Heart left ventricle (tissue), 16 donors: ENCODE measurements at regions not wholly inside any gene's neighbourhood (a gene's known extent, or its start where the extent isn't known, plus 50 kb on each side); places are given as distances from the start of the nearest gene placed in this dataset.

Experiments used
- ATAC-seq, 4 donors: fragments of 200-7000 bp; cut with Tn5 transposase; one replicate each; pipeline ENCODE4 v1.9.1; 2020 to 2022; ENCODE audit warnings: moderate library complexity in 4 of 4, mild to moderate bottlenecking in 3 of 4, moderate number of reproducible peaks in 1 of 4
- DNase-seq, 5 donors: peaks; one replicate each; pipeline ENCODE4 v3.0.0-alpha.2; 2020
- H3K27ac ChIP-seq, 12 donors: fragments of 200-600 bp; sonication (generic) in 4 of 12; one replicate each; pipeline versions ENCODE4 v1.5.0 to v1.8.0; 2016 to 2022; ENCODE audit warnings: mild to moderate bottlenecking in 2 of 12
- H3K27me3 ChIP-seq, 9 donors: fragments of 200-600 bp; sonication (generic) in 2 of 9; one replicate each; pipeline versions ENCODE4 v1.5.1 to v1.8.0; 2016 to 2022; ENCODE audit warnings: mild to moderate bottlenecking in 3 of 9
- H3K36me3 ChIP-seq, 9 donors: fragments of 200-600 bp; sonication (generic) in 2 of 9; one replicate each; pipeline versions ENCODE4 v1.5.0 to v1.8.0; 2018 to 2022; ENCODE audit warnings: mild to moderate bottlenecking in 2 of 9
- H3K4me1 ChIP-seq, 12 donors: fragments of 200-600 bp; sonication (generic) in 4 of 12; one replicate each; pipeline versions ENCODE4 v1.5.0 to v1.8.0; 2016 to 2022; ENCODE audit warnings: mild to moderate bottlenecking in 3 of 12
- H3K4me3 ChIP-seq, 12 donors: fragments of 200-600 bp; sonication (generic) in 4 of 12; one replicate each; pipeline versions ENCODE4 v1.5.0 to v1.8.0; 2017 to 2022; ENCODE audit warnings: mild to moderate bottlenecking in 9 of 12, moderate library complexity in 4 of 12
- H3K9me3 ChIP-seq, 12 donors: fragments of 200-600 bp; sonication (generic) in 4 of 12; one replicate each; pipeline versions ENCODE4 v1.5.0 to v1.8.0; 2016 to 2022; ENCODE audit warnings: mild to moderate bottlenecking in 1 of 12
- CTCF ChIP-seq, 12 donors: fragments of 200-600 bp; sonication (generic) in 4 of 12; IDR thresholded peaks; one replicate each; pipeline versions ENCODE4 v1.5.0 to v1.8.0; 2018 to 2022; ENCODE audit warnings: antibody characterized with exemption in 12 of 12, mild to moderate bottlenecking in 5 of 12
- POLR2A ChIP-seq, 2 donors: fragments of 450-650 bp; IDR thresholded peaks; one replicate each; pipeline ENCODE4 v1.6.1; 2017; ENCODE audit warnings: antibody characterized with exemption in 2 of 2, mild to moderate bottlenecking in 2 of 2, moderate library complexity in 2 of 2
- WGBS, 4 donors: extraction: QIAGEN DNeasy Blood & Tissue Kit in 2 of 4; methylation state at CpG; one replicate each; pipeline versions ENCODE4 v1.1.5 to v1.1.7; 2013 to 2018; 5-methylcytosine and 5-hydroxymethylcytosine counted together
- intact Hi-C, 10 donors: fragments of 100-400 bp; cut with DNase I; formaldehyde crosslinking; loops; one replicate each; pipeline versions ENCODE4 v1.11.1 to v1.14.2; 2022
- donor health status: ischemic (EF 13 %, LVEDD 7.1; RV severe dilation, severe dysfunction).
- donor health status: healthy with polysubstance abuse.
- donor health status: DM: no; HTN: yes; CAD: no.
- donor health status: DM: no; HTN: no; CAD: no.
- donor health status: ischemic (EF 25% LVEDD 6.9; RV normal size, moderate dysfunction).
- donor health status: ischemic (EF 25% LVEDD 5.7; RV mildly dilated, moderate dysfunction).
- donor health status: healthy.
- donor health status: DM: yes; HTN: yes; CAD: no.
- donor health status: ischemic (EF 35%, LVEDD 5.7; RV mildly dilated, moderate dysfunction).
- donor health status: nonischemic (EF 11% LVEDD 7.7; RV severe dilation, severe dysfunction).
- donor health status: DM: yes; HTN: yes; CAD: no.
- donor health status: PGD.
- donor health status: ischemic (EF 29% LVEDD 5.4; RV normal size, mild dysfunction).
- donor health status: nonischemic (EF 23%, LVEDD 6.1; RV moderate dilation, normal function).

- Histone ChIP-seq H3K27ac (no peak overlapping the region), H3K9me3 (no peaks in the 10 kb centered on the region), H3K27me3 (no peaks in the 10 kb centered on the region), H3K4me3 (no peak overlapping the region), H3K4me1 (peaks cover 0 to 2% (median 0%) of the 10 kb centered on the region in 12 donors), H3K36me3 (no peaks in the 10 kb centered on the region)
- WGBS, 4 donors = 77 to 91% (median 81%) methylated on average over 3 of the region's 3 CpGs
- DNase-seq (no peak), ATAC-seq (no peak)
- intact Hi-C loops = loop anchor here in 1 of 10 donors (10.0 kb wide), 1 partner anchor 51 kb away; no protein-coding TSS in a partner anchor
- TF ChIP-seq POLR2A (IDR thresholded peaks at IDR 0.05) = no peak
- no peak for TF ChIP-seq CTCF (IDR thresholded peaks at IDR 0.05)
These were observed 87.3 kb upstream of the WDR1 start for GRCh38 chr4:10203851-10204250.

GRCh38 chr4:10201381-10202223 is 85.0 kb upstream of the WDR1 start:
- Histone ChIP-seq H3K9me3 (no peaks in the 10 kb centered on the region), H3K27ac (no peak overlapping the region), H3K4me3 (no peak overlapping the region), H3K27me3 (no peaks in the 10 kb centered on the region), H3K4me1 (peaks cover 0 to 2% (median 0%) of the 10 kb centered on the region in 12 donors), H3K36me3 (no peaks in the 10 kb centered on the region)
- WGBS, 4 donors = 78 to 91% (median 78%) methylated on average over 4 of the region's 4 CpGs
- DNase-seq (no peak), ATAC-seq (no peak)
- no peak for TF ChIP-seq CTCF (IDR thresholded peaks at IDR 0.05)
- no peak for TF ChIP-seq POLR2A (IDR thresholded peaks at IDR 0.05)
- intact Hi-C loops = loop anchor here in 1 of 10 donors (10.0 kb wide), 1 partner anchor 53 kb away; no protein-coding TSS in a partner anchor

- intact Hi-C loops = loop anchor here in 1 of 10 donors (10.0 kb wide), 1 partner anchor 54 kb away; no protein-coding TSS in a partner anchor
- DNase-seq (no peak), ATAC-seq (no peak)
- Histone ChIP-seq H3K9me3 (no peaks in the 10 kb centered on the region), H3K4me3 (no peak overlapping the region), H3K27ac (no peak overlapping the region), H3K36me3 (no peaks in the 10 kb centered on the region), H3K4me1 (peaks cover 0 to 2% (median 0%) of the 10 kb centered on the region in 12 donors), H3K27me3 (no peaks in the 10 kb centered on the region)
- WGBS, 4 donors = 59 to 100% (median 71%) methylated on average over 3 of the region's 3 CpGs
- no peak for TF ChIP-seq POLR2A (IDR thresholded peaks at IDR 0.05)
These were observed 84.3 kb upstream of the WDR1 start for GRCh38 chr4:10200869-10201268.

- WGBS, 4 donors = 85 to 92% (median 90%) methylated on average over 6 of the region's 6 CpGs
- DNase-seq (no peak), ATAC-seq (no peak)
- no peaks in the 10 kb centered on the region for H3K36me3 ChIP-seq
- TF ChIP-seq POLR2A (IDR thresholded peaks at IDR 0.05) = no peak
- TF ChIP-seq CTCF (IDR thresholded peaks at IDR 0.05) = no peak
- intact Hi-C loops = no loop called here
- no peaks in the 10 kb centered on the region for H3K9me3 ChIP-seq
- no peaks in the 10 kb centered on the region for H3K27me3 ChIP-seq
- H3K4me1 ChIP-seq = no peaks in the 10 kb centered on the region
- no peak overlapping the region for H3K4me3 ChIP-seq
- no peak overlapping the region for H3K27ac ChIP-seq
These were observed 81.8 kb upstream of the WDR1 start for GRCh38 chr4:10198365-10198764.
